ENCODE measurements at regions not wholly inside any gene's neighbourhood (a gene's known extent, or its start where the extent isn't known, plus 50 kb on each side); places are given as distances from the start of the nearest gene placed in this dataset.

DNA sequence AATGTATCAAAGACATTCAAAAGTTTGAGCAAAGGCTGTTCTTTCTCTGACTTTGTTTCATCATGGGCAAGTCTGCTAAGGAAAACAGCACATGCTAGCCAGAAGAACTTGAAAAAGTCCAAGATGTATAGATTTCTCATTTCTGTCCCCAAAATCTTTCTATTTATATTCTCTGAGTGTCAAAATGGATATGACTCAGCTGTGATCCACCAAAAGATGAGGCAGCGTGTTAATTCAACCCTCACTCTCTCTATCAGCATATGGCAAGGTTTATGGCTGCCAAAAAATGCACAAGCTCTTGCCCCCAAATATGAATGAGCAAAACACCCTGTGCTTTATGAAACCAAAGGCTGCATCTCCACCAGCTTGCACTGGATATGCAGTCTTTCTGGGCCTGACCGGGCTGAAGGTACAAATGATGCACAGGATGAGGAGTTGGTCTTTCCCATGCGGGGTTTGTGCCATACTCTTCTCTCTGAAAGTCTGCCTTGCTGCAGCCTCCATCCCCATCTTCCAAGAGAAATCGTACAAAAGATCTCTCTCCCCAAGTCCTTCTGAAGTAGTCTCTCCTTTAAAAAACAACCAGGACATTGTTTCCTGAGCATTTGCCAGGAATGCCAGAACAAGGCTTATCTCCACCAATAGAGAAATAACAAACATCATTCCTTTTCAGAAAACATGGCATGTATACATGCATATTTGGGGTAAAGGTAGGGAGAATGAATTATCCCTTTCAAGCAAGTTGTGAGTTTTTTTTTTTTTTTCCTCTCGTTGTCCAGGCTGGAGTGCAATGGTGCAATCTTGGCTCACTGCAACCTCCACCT lies 203.4 kb downstream of the TMX1 start:
- ATAC-seq (ENCODE audit: low FRiP score) (no peak), DNase-seq (ENCODE audit: low spot score) (no peak)
- TF ChIP-seq, protein P1, sequence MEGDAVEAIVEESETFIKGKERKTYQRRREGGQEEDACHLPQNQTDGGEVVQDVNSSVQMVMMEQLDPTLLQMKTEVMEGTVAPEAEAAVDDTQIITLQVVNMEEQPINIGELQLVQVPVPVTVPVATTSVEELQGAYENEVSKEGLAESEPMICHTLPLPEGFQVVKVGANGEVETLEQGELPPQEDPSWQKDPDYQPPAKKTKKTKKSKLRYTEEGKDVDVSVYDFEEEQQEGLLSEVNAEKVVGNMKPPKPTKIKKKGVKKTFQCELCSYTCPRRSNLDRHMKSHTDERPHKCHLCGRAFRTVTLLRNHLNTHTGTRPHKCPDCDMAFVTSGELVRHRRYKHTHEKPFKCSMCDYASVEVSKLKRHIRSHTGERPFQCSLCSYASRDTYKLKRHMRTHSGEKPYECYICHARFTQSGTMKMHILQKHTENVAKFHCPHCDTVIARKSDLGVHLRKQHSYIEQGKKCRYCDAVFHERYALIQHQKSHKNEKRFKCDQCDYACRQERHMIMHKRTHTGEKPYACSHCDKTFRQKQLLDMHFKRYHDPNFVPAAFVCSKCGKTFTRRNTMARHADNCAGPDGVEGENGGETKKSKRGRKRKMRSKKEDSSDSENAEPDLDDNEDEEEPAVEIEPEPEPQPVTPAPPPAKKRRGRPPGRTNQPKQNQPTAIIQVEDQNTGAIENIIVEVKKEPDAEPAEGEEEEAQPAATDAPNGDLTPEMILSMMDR (IDR thresholded peaks at IDR 0.05), result no peak

DNA sequence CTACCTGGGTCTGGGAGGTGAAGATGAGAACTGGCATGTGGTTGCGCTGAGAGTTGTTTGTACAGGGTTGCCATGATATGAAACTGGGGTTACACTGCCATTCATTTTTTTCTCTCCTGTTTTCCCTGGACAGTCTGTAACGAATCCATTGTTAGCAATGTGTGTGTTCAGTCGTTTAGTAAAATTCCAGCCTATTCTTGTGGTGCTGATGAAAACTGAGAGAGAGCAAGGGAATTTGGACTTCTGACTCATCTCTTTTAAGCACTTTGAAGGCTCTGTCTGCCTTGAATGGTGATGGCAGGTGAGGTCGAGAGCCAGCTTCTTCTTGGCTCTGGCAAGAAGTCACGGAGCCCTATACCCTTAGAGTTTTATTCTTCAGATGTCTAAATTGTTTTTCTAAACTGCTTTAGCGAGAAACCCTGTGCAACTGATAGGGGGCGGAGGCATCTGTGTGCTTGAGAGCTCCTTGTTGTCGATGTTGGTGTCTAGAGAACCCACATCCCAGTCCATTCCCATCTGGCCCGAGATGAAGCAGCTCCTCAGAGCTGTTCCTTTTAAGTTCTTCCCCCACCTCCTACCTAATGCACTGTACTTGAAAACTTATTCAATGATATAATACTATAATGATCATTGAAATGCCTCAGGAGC lies 204.4 kb downstream of the TMX1 start:
- DNase-seq (ENCODE audit: low spot score) (no peak), ATAC-seq (ENCODE audit: low FRiP score) (no peak)
- TF ChIP-seq, protein P1 (IDR thresholded peaks at IDR 0.05), result no peak

DNA sequence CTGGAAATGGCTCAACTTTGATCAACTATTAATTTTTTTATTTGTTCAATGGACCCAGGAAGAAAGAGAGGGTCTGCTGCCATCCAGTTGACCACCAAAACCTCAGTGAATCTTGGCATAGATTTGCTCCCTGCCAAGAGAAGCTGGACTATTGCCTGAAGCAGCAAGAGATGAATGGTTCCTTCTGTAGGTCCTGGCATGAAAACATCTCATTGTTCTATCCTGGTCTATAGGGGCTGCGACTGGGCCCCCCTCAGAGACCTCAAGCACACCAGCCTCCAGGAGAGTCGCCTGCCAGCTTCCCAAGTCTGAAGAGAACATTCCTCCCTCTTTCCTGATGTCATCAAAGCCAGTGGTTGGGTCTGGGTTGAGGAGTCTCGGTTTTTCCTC lies 204.9 kb downstream of the TMX1 start:
- DNase-seq (ENCODE audit: low spot score) (no peak), ATAC-seq (ENCODE audit: low FRiP score) (no peak)
- TF ChIP-seq, protein P1 (IDR thresholded peaks at IDR 0.05), result no peak

DNA sequence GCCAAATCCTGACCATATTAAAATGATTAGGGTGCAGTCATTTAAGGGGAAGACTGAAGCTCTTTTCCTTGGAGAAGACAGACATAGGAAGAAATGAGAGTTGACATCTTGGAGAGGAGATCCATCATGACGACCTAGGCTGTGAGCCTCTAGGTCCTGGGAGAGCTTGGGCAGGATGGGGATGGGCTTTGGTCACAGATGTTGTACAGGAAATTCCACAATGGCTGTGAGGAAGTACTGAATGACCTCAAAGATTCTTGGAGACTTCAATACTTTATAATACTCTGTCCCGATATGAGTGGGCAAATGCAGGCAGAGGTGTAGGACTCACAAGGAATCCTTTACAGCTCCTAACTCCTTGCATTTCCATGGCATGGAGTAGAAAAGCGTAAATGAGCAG lies 204.9 kb upstream of the FRMD6 start:
- ATAC-seq (ENCODE audit: low FRiP score) (no peak), DNase-seq (ENCODE audit: low spot score) (no peak)
- TF ChIP-seq, protein P1 (IDR thresholded peaks at IDR 0.05), result no peak

DNA sequence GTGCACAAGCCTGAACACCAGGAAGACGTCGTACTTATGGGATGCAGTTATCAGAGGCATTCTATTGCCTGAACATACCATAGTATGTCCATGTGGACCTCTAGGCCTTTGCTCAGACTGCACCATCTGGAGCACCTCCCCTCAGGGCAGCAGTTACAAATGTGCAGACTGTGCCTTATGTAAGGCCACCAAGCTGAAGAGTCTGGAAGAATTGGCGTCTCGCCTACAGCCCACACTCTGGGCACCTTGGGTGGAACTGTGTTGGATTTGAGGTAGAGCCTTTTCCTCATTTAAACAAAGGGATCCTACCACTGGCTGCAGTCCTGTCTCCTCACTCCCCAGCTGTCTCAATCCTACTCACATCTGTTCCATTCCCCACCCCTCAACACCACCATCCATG lies 204.3 kb upstream of the FRMD6 start:
- ATAC-seq (ENCODE audit: low FRiP score) (no peak), DNase-seq (ENCODE audit: low spot score) (no peak)
- TF ChIP-seq, protein P1 (IDR thresholded peaks at IDR 0.05), result no peak

DNA sequence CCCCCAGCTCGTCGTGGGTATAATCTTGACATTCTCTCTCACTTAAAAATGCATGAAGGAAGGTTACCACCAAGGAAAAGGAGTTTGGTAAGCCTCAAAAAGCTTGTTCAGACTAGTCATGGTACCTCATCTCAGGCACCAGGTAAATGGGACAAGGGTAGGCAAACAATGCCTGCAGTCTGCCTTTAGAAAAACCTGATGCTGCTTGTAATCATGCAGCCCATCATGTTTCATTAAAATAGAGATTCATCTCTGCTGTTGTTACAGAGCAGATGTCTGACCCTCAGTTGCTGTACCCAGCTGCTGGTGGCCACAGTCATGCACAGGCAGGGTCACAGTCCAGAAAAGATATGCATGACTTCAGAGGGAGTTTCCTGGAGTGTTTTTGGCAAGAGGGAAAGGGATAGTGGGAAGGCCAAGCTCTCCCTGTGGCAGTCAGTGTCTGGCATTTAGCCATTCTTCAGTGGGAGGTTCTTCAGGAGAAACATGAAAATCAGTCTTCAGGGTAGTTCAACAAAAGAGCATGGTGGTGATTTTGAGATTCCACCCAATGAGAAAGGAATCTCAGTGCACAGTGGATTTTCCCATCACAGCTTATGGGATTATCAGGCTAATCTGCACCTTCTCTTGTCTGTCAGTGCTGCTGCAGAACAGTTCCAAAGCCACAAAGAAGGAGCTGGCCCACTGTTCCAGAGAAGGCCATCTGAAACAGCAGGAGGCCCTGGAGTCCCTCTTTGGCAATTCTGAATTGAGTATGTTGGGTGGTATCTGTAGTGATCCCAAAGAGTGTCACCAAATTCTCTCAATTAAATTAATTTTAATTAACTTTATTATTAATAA lies 202.7 kb upstream of the FRMD6 start:
- DNase-seq (ENCODE audit: low spot score), result no peak
- ATAC-seq (ENCODE audit: low FRiP score), result peak; percentile 51
- TF ChIP-seq, protein P1 (IDR thresholded peaks at IDR 0.05), result no peak

All from omental fat pad (tissue), 3 donors.